Activated CD4-positive, CD25-positive, alpha-beta regulatory T cell (primary cell): ENCODE measurements at regions not wholly inside any gene's neighbourhood (a gene's known extent, or its start where the extent isn't known, plus 50 kb on each side); places are given as distances from the start of the nearest gene placed in this dataset.

Experiments
- DNase-seq, 4 experiments: peaks; one replicate each; lab custom pipeline; 2025; lab: John Stamatoyannopoulos, UW

DNA sequence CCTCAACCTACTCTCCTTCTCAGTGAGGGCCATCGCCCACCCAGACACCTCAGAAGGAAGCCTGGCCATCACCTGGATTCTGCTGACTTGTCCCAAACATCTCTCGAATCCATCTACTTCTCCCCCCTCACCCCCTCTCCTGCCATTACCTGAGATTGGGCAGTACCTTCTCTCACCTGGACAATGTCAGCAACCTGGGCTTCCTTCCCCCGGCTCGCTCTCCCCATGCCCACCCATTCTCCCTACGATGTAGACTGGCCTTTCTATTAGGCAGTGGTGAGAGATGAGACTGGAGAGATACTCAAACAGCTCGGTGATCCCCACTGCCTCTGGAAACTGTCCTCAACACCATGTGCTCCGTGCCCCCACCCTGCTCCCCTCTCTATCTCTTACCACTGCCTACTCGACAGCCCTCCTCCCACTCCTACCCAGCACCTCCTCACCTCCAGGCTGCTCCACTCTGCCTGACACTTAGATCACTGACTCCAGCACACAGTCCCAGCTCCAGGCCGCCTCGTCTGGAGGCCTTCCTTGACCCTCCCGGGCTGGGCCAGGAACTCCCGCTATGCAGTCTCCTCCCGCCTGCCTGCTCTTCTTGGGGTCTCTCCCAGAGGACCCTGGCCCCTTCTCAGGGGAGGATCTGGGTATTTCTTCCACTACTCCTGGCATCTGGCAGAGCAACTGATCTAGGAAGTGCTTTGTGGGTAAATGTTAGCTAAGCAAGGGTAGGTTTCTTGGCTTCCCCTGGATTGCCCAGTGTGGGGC, 235.8 kb upstream of the NLRP1 start:
- DNase-seq: no peak

DNA sequence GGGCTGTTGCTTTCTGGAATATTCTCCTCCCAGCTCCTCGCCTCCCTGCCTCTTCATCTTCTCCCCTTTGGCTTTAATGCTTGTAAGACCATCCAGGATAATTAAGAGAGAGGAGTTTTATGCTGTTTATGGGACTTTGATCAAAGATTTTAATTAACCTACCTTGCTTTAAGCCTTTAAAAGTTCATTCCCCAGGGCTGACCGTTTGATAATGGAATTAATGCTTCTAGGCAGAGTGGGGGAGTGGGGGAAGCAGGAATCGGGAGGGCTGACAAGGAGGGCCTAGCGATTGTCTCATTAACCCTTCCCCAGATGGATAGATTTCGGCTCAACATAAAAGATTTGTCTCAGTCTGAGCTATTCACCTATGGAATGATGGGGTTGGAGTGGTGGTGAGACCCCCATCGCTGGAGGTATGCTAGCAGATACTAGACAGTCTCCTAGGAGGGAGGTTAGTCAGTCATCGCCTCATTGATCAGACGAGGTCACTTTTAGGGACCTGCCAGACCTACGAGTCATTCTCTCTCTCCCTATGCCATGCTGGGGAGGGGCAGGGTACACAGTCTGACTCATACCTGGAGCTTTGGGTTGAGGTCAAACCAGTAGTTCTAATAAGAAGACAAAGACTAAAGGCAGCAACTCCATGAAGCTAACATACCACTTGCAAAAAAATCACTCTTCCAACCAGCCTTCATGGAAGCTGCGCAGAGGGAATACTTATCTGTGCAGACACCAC, 236.6 kb upstream of the NLRP1 start:
- no peak for DNase-seq

DNA sequence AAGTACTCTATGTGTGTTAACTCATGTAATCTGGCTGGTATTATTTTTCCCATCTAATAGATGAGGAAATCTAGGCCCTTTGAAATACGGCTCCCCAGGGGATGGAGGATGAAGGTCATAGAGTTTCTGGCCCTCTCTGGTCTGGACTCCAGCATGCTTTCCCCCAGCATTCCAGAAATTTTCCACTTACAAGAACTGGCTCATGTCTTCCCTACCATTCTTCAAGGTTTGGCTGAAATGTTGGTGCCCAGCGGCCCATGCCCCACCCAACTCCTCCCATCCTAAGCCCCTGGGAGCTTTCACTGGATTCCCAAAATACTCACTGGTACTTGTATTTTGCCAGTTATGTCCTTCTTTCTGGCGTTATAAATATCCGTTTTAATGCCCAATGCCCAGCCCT, 237.5 kb upstream of the NLRP1 start:
- DNase-seq: no peak

DNA sequence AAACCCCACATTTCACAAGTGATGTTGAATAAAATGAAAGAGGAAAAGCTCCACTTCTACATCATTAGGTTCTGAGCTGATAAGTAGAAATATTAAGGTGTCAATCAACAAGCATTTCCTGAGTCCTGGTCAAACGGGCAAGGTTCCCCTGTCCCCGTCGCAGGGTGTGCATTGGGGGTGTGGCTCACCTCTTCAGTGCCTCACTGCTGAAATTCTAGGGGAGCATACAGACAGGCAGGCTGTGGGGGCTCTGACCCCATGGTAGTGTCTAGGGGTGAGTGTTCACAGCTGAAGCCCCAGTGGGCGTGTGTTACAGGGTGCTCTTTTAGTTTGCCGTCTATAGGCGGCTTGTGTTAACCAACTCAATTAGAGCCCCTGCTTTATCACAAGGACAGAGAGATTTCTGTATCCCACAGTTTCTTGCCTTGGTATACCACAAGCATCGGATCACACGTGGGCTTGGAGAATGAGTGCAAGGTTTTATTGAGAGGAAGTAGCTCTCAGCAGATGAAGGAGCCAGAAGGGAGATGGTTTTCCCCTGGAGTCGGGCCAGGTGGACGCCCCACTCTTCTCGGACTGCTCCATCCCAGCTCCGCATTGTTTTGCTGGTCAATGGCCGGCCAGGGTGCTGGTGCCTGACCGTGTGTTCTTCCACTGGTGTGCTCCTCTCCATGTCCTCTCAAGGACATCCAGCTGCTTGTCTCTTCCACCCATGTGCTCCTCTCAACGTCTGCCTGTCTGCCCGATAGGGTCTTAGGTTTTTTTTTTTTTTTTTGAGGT, 238.2 kb upstream of the NLRP1 start:
- DNase-seq: no peak

DNA sequence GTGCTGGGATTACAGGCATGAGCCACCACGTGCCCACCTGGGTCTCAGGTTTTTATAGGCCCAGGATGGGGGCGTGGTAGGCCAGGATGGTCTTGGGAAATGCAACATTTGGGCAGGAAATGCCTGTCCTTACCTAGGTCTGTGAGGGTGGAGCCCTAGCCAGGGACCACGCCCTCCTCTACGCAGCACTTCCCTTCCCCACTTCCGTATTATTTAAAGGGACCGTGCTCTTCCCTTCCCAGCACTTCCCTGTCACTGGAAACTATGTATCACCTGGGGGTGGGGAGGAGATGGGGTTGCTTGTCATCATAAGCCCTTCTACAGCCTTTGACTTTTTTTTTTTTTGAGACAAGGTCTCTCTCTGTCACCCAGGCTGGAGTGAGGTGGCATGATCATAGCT, 238.9 kb upstream of the NLRP1 start:
- no peak for DNase-seq

DNA sequence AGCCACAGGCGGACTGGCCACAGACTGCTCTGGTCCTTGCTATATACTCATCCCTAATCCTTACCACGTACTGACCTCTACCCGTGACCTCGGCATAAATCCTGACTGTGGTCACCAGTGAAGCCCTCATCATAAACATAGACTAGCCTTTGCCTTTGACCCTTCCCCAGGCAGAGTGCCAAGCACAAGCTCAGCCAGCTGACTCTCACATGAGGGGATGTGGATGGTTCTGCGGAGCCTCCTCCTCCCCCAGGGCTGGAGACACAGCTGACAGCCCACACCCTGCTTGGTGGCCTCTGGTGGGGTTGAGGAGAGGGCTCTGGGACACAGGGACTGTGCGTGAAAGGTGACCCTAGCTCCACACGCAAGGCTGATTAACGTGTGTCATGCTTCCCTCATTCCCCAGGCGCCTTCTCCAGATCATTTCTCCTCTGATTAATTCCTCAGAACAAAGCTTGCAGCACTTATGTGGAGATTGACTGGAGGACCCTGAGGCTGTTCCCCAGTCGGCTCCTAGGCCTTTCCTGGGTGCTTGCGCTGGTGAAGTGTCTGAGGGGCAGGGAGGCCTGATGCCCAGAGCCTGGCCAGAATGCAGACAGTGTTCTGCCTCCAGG, 241.5 kb upstream of the NLRP1 start:
- DNase-seq: no peak

DNA sequence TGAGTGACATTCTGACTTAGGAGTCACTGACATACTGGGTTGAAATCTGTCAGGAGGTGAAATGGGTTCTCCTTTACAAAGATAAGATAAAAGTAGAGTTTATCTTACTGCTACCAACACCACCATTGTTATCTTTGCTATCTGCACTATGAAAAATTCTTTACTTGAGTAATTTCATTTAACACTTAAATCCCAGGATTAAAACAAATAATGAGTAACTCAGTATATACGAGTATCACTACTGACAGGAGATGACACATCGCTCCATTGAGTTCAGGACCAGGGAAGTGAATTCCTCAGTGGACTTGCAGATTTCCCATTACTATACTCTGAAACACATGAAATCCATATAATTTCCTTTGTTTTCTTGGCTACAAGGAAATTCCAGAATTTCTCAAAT, 242.1 kb upstream of the NLRP1 start:
- no peak for DNase-seq

DNA sequence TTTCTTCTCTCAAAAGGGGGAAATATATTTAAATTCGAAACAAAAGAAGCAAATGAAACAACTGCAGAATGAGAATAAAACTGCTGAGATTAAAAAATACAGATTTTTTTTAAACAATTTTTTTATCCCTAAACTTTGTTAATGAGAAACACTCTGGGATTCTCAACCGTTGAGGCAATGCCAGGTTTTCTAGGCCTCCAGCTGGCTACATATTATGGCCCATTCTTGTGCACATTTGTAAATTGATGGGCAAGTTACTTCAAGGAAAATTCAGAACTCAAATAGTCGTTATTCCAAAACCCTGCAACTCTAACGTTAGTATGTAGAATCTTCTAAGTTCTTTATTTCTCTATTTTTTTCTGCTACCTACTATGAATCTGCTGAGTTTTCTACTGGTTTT, 239.3 kb upstream of the WSCD1 start:
- DNase-seq: no peak

DNA sequence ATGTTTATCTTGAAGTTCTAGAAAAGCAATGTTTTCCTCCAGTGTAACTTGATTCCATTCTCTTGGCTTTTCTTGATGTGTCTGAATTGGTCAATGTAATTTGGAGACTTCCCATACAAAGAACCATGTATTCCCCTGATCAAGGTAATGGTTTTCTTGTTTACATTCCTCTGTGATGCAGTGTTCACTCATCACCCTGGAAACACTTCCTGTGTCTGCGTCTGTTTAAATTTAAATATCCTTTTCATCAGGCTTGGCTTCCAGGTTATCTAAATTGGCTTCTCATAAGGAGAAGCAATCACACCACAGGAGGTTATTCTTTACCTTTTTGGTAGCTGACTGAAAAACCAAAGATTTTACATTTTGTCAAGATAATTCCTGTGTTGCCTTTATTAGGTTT, 237.3 kb upstream of the WSCD1 start:
- no peak for DNase-seq

DNA sequence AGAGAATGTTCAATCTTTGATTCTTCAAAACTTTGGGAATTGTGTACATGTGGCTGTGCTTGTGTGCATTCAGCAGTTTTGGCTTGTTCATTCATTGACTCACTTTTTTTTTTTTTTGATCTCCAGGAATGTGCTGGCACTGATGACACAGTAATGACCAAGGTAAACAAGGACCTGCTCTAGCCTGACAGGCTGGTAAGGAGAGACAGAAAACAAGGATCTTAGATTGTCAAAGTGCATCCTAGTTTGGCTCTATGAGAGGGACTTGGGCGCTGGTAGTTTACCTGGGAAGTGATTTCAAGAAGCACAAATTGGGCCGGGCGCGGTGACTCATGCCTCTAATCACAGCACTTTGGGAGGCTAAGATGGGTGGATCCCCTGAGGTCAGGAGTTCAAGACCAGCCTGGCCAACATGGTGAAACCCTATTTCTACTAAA, 233.1 kb upstream of the WSCD1 start:
- no peak for DNase-seq

DNA sequence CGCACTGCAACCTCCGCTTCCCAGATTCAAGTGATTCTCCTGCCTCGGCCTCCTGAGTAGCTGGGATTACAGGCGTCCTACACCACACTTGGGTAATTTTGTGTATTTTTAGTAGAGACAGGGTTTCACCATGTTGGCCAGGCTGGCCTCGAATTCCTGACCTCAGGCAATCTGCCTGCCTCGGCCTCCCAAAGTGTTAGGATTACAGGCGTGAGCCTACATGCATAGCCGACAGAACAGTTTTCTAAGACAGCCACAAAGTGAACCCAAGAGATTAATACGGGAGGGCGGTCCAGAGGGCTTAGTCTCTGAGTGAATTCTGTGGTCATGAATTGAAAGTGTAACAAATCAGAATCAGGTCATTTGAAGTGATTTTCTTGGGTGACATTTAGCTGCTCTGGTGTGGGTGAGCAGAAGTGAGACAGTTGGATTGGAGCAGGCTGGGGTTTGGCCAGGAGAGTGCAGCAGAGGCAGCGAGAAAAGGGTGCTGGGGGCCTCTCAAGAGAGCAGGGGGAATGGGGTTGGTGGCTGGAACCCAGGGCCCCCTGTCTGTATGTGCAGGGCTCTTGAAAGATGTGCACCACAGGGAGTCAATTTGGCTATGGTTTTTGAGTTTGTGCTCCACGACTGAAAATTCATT, 231.4 kb upstream of the WSCD1 start:
- DNase-seq: no peak

DNA sequence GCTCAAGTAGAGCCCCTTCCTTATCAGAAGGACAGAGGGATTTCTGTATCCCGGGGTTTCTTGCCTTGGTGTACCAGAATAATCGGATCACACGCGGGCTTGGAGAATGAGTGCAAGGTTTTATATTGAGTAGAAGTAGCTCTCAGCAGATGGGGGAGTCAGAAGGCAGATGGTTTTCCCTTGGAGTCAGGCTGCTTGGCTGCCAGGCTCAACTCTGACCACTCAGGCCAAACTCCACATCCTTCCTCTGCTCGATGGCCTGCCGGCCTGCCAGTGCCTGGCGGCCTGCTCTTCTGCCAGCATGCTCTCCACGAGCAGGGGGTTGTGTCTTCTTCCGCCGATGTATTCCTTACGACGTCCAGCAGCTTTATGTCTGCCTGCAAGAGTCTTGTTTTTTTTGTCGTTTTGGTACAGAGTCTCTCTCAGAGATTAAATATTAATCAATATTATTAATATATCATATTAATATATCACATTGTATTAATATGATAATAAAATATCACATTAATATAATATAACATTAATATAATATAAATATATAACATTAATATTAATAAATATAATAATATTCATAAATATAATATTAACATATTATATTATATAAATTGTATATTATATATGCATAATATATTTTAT, 229.2 kb upstream of the WSCD1 start:
- no peak for DNase-seq

DNA sequence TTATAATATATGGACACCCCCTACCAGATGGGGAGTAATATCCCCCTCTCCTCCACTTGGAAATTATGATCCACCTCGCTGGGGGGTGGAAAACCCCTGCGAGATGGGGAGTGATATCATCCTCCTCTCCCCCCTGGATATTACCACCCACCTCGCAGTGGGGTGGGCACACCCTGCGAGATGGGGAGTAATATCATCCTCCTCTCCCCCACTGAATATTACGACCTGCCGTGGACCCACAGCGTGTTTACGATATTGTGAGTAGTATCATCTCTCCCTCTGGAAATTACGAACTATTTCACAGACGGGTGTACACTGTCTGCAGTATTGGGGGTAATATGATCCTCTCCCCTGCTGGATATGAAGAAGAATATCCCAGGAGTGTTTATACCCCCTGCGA, 228.3 kb upstream of the WSCD1 start:
- DNase-seq: no peak

DNA sequence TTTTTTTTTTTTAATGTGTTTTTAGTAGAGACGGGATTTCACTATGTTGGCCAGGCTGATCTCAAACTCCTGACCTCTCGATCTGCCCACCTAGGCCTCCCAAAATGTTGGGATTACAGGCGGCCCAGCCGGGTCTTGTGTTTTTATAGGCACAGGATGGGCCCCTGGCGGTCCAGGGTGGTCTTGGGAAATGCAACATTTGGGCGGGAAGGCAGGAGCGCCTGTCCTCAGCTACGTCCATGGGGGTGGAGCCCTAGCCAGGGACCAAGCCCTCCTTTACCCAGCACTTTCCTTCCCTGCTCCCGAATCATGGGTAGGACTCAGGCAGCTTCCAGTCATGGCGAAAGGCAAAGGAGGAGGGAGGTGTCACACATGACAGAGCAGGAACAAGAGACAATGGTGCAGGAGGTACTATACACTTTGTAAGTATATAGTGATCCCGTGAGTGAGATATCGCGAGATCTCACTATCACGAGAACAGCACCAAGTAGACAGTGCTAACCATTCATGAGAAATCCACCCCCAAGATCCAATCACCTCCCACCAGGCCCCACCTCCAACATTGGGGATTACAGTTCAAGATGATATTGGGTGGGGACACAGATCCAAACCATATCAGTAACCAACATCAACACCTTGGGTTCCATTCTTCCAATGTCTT, 226.7 kb upstream of the WSCD1 start:
- DNase-seq: no peak

DNA sequence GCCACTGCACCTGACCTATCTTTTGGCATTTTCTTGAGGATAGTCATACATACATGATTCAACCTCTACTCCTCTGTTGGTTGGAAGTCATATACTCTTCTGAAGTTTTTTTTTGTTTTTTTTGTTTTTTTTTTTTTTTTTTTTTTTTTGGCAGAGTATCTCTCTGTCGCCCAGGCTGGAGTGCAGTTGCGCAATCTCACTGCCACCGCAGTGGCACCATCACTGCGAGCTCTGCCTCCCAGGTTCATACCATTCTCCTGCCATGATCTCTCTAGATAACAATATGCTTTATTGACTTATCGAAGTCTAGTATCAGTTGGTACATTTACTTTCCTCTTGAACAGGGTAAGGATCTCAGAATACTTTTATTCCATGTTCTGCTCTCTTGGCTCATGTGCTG, 224.2 kb upstream of the WSCD1 start:
- DNase-seq: no peak

DNA sequence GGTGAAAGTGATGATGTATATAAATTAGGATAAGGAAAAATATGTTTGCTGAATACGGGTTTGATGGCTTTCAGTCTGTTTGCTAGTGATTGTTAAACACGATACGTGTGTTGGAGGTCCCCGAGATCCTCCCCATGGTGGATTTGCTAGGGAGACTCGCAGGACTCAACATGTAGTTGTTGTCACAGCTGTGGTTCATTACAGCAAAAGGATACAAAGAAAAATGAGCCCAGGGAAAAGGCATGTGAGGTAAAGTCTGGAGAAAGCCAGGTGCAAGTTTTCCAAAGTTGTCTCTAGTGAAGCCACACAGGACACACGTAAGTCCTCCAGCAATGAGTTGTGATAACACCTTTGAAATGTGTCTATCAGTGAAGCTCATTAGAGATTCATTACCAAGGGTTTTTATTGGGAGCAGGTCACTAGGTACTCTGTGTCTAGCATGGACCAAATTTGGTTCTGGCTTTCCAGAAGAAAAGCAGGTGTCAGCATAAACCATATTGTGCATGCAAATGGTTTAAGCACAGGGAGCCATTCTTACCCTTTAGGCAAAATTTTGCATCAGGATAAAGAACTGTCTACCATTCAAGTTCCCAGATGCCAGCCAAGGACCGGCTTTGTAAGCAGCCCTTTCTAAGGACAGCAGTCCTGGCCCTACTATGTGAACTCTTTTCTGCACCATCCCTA, 215.2 kb upstream of the WSCD1 start:
- no peak for DNase-seq

DNA sequence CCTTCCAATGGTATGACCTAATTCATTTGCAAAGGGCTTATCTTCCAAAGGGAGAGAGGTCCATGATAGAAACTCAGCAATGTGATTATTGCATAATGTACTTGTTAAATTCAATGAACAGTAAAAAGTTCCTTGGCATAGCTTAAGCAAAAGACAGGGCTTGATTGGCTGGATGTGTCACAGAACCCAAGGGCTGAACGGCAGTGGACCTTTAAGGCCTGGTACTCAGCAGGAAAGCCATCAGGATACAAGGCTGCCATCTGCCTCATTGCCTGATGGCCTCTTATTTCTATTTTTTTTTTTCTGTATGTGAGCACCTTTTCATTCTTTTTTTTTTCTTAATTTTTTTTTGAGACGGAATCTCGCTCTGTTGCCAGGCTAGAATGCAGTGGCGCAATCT, 208.9 kb upstream of the WSCD1 start:
- DNase-seq: no peak

DNA sequence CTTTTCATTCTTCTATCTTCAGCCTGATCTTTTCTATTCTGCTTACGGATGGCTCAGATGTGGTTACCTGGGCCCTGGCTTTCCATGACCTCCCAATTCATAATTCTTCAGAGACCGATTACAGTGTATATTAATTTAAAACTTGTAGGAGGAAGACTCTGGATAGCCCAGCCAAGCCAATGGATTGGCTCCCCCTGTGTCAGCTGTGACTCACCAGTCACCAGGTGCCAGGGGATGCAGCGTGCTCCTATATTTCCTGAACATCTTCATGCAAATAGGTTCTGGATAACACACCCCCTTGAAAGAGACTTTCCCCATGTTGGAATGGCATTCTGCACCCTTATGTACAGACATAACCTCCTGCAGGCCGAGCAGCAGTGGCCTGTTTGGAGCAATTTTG, 208.3 kb upstream of the WSCD1 start:
- DNase-seq: no peak

DNA sequence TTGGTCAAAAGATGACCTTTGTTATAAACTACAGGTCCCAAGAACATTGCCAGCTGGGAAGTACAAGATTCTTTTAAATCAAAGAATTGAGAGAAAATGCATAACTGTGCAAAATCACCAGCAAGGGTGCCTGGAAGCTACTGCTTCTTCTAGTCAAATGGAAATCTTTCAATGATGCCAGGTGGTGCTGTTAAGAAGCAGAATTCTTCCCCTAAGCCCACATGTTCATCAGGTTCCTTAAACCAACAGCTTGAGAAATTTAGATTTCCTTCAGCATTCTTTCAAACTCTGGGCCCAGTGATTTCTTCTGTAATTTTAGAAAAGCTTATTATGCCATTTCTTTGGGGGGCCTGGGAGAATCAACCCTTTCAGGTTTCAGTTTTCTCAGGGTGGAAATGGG, 207.8 kb upstream of the WSCD1 start:
- DNase-seq: no peak
